GM18907 (cell line): ENCODE measurements at regions not wholly inside any gene's neighbourhood (a gene's known extent, or its start where the extent isn't known, plus 50 kb on each side); places are given as distances from the start of the nearest gene placed in this dataset.
"Not testable (repeated sequence)": the region's sequence is repeated elsewhere in the genome, so short reads cannot be mapped to it uniquely, and the experiment has no call there.

ENCODE experiments used
- ATAC-seq: cut with Tn5 transposase; IDR thresholded peaks from one replicate; pipeline ENCODE4 v1.9.1; 2021; ENCODE audit warnings: mild to moderate bottlenecking, moderate library complexity; ENCODE audit not compliant: unreplicated experiment

- ATAC-seq: no peak
Measured at GRCh38 chr3:20747741-20748140, 561.7 kb upstream of the SGO1 start.

GRCh38 chr3:20743553-20744321 lies 557.7 kb upstream of the SGO1 start:
- ATAC-seq: no peak

GRCh38 chr3:20742903-20743552 lies 557.0 kb upstream of the SGO1 start:
- ATAC-seq: no peak

GRCh38 chr3:20741381-20741780 lies 555.4 kb upstream of the SGO1 start:
- ATAC-seq: no peak

- no peak for ATAC-seq
Measured at GRCh38 chr3:20739814-20740213, 553.8 kb upstream of the SGO1 start.

- no peak for ATAC-seq
Measured at GRCh38 chr3:20736287-20736852, 550.4 kb upstream of the SGO1 start.

GRCh38 chr3:20729185-20729584 lies 543.2 kb upstream of the SGO1 start:
- no peak for ATAC-seq

GRCh38 chr3:20726786-20727185 lies 540.8 kb upstream of the SGO1 start:
- no peak for ATAC-seq

GRCh38 chr3:20724241-20724640 lies 538.2 kb upstream of the SGO1 start:
- no peak for ATAC-seq

GRCh38 chr3:20716425-20716824 lies 530.4 kb upstream of the SGO1 start:
- not testable (repeated sequence) for ATAC-seq

GRCh38 chr3:20701641-20702040 lies 515.6 kb upstream of the SGO1 start:
- ATAC-seq: no peak

- ATAC-seq: no peak
Measured at GRCh38 chr3:20700714-20701113, 514.7 kb upstream of the SGO1 start.

- ATAC-seq: no peak
Measured at GRCh38 chr3:20698896-20699295, 512.9 kb upstream of the SGO1 start.

- no peak for ATAC-seq
Measured at GRCh38 chr3:20696388-20697150, 510.6 kb upstream of the SGO1 start.

GRCh38 chr3:20692675-20693074 lies 506.7 kb upstream of the SGO1 start:
- no peak for ATAC-seq

GRCh38 chr3:20683910-20684309 lies 497.9 kb upstream of the SGO1 start:
- ATAC-seq: no peak

GRCh38 chr3:20682573-20682972 lies 496.6 kb upstream of the SGO1 start:
- no peak for ATAC-seq

GRCh38 chr3:20680990-20681628 lies 495.1 kb upstream of the SGO1 start:
- no peak for ATAC-seq

- no peak for ATAC-seq
Measured at GRCh38 chr3:20673866-20674265, 487.9 kb upstream of the SGO1 start.

GRCh38 chr3:20669675-20670074 lies 483.7 kb upstream of the SGO1 start:
- ATAC-seq: no peak

- no peak for ATAC-seq
Measured at GRCh38 chr3:20669184-20669583, 483.2 kb upstream of the SGO1 start.
